SK-N-DZ (cell line): ENCODE measurements at regions not wholly inside any gene's neighbourhood (a gene's known extent, or its start where the extent isn't known, plus 50 kb on each side); places are given as distances from the start of the nearest gene placed in this dataset.
"Not testable (repeated sequence)": the region's sequence is repeated elsewhere in the genome, so short reads cannot be mapped to it uniquely, and the experiment has no call there.

Experiments
- DNase-seq: peaks from one replicate; pipeline ENCODE4 v3.0.0-alpha.2; 2015; ENCODE audit warnings: low spot score

GRCh38 chr22:47329727-47330650 lies 567.5 kb downstream of the TBC1D22A start:
- no peak for DNase-seq

- DNase-seq: no peak
These were observed 566.2 kb downstream of the TBC1D22A start for GRCh38 chr22:47328550-47329243.

- no peak for DNase-seq
These were observed 564.8 kb downstream of the TBC1D22A start for GRCh38 chr22:47327241-47327640.

DNA sequence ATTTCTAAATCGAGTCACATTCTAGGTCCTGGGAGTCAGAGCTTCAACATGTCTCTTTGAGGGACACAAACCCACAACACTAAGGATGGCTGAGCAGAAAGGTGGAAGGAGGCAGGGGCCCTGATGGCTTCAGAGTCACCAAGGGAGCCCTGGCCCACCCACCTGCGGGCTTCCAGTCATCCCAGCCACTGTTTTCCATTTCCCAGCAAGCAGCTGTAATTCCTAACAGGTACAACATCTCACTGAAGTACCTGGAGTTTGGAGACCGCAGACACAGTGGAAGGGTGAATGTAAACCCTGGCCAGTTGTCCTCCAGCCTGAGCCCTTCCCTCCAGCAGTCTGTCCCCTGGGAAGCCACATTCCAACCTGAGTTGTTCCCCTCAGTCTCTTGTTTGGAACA lies 562.8 kb downstream of the TBC1D22A start:
- DNase-seq: no peak

GRCh38 chr22:47324435-47324990 lies 562.1 kb downstream of the TBC1D22A start:
- DNase-seq: no peak

GRCh38 chr22:47323518-47323917 lies 561.1 kb downstream of the TBC1D22A start:
- DNase-seq: no peak

GRCh38 chr22:47322854-47323253 lies 560.4 kb downstream of the TBC1D22A start:
- DNase-seq: no peak

- no peak for DNase-seq
These were observed 558.1 kb downstream of the TBC1D22A start for GRCh38 chr22:47320560-47320959.

DNA sequence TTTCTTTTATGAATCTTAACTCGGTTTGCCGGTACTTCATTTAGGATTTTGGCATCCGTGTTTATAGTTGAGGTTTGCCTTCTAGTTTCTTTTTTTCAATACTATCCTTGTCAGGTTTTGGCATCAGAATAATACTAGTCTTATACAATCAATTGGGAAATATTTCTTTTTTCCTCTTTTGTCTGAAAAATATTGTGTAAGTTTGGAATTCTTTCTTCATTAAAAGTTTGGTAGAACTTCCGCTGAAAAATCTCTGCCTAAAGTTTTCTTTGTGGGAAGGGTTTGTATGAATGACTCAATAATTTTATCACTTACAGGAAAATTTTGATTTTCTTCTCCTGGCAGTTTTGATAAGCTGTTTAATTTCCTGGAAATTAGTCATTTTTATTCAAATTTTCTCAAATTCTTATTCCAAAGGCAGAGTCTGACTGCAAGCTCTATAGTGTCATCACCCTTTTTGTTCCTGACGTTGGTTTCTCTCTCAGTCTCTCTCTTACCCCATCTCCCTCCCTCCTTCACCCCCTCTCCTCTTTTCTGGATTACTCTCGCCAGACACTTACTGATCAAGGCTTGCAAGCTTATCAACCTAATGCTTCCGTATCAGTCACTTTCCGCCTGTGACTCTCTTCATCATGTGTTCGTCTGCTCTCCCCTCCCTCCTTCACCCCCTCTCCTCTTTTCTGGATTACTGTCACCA lies 555.7 kb downstream of the TBC1D22A start:
- no peak for DNase-seq

DNA sequence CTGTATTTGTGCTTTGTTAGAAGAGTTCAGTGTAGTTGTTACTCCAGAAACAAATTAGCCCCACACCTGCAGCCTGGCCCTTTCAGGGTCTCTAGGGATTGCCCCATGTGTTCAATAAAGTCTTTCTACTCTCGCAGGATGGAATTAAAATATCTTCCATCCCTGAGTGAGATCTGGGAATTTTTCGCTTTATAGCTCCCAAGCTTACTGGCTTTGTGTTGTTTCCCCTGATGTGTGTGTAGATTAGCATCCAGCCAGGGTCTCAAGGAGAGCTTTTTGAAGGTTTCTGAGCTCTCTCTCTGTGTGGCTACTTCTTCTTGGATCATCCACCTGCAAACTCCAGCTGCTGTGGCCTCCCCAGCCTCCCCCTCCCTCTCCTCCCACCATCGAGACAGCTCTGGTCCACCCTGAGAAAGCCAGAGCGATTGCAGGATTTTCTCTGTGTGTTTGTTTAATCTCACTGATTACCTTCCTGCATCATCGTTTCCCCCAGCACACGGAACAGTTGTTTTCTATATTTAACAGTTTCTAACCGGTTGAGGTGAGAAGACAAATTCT lies 553.5 kb downstream of the TBC1D22A start:
- no peak for DNase-seq

DNA sequence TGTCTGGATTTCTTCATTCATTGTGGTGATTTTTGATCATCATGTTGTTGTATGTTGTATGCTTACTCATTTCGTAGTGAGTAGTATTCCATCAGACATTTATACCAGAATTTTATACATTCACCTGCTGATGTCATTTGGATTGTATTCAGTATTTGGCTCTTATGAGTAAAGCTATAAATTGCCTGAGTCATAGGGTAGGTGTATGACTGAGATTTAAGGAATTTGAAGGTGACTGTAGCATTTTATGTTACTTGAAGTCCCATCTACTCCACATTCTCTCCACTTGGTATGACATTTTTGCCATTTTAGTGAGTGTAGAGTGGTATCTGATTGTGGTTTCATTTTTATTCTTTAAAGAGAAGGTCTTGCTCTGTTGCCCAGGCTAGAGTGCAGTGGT lies 548.2 kb downstream of the TBC1D22A start:
- DNase-seq: no peak

GRCh38 chr22:47309946-47310345 lies 547.5 kb downstream of the TBC1D22A start:
- no peak for DNase-seq

DNA sequence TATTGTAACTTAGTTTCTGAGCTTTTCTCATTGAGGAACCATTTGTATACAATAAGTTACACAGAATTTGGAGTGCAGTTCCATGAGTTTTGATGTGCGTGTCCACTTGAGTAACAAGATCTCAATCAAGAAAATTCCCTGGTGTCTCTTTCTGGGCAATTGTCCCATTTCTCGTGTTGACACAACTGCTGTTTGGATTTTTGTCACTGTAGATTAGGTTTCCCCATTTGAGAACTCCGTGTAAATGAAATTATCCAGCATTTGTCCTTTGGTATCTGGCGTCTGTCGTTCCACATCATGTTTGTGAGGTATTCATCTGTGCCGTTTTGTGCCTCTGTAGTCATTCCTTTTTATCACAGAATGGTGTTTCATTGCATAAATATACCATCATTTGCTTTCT lies 547.0 kb downstream of the TBC1D22A start:
- no peak for DNase-seq

DNA sequence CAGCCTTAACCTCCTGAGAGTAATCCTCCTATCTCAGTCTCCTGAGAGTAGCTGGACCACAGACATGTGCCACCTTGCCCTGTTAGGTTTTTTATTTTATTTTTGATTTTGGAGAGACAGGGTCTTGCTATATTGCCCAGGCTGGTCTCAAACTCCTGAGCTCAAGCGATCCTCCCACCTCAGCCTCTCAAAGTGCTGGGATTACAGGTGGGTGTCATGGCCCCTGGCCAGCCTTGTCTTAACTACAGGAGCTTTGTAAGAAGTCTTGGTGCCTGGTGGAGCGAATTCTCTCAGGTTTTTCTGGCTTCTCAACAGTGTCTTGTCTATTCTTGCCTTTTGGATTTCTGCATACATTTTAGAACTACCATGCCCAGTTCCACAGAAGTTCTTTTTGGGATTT lies 546.4 kb downstream of the TBC1D22A start:
- no peak for DNase-seq

GRCh38 chr22:47307822-47308221 lies 545.4 kb downstream of the TBC1D22A start:
- no peak for DNase-seq

DNA sequence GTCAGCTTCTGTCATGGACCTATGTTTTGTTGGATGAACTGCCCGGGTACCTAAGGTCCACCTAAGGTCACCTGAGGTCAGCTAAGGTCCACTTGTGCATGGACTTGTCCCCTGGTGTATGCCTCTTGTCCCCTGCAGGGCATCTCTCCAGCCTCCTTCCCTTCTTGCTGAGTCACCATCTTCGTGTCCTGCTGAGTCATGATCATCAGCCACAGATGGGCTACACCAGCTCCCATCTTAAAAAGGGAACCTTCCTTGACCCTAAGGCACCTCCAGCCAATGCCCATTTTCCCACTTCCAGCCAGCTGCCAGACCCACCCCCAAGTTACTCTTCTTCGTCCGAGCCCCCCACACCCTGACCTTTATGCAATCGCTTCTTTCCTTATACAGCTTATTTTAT lies 544.9 kb downstream of the TBC1D22A start:
- no peak for DNase-seq

GRCh38 chr22:47304854-47305253 lies 542.4 kb downstream of the TBC1D22A start:
- no peak for DNase-seq

- no peak for DNase-seq
These were observed 541.9 kb downstream of the TBC1D22A start for GRCh38 chr22:47304191-47304831.

DNA sequence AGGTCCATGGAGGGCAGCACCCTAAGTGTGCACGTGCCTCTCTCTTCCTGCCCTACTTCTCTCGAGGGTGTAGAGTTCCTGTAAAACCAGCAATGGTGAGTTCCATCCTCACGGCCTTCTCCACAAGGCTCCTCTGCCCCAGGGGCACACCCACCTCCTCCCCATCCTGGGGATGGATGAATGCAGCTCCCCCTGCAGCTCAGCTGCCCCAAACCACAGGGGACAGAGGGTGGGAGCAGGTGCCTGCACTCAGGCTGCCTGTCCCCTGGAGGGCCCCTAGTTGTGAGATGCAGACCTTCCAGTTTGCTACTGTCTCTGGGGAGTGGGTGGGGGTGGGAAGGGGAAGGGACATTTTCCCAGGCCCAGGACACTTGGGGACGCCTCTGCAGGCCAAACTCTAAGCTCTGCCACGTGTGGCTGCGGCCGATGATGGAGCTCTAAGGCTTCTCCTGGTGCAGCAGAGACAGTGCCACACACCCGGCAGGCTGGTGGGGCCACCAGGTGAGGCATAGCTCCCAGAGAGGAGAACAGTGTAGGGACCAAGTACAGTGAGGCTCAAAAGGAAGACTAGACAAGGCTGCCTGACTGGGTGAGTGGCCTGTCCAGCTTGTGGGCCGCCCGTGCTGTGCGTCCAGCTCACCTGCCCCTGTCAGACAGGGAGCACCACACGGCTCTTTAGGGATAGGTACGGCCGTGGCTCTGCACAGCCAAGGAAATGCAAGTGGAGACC lies 540.9 kb downstream of the TBC1D22A start:
- DNase-seq: no peak

GRCh38 chr22:47302587-47302986 lies 540.1 kb downstream of the TBC1D22A start:
- DNase-seq: not testable (repeated sequence)
